ENCODE measurements at regions not wholly inside any gene's neighbourhood (a gene's known extent, or its start where the extent isn't known, plus 50 kb on each side); places are given as distances from the start of the nearest gene placed in this dataset.

DNA sequence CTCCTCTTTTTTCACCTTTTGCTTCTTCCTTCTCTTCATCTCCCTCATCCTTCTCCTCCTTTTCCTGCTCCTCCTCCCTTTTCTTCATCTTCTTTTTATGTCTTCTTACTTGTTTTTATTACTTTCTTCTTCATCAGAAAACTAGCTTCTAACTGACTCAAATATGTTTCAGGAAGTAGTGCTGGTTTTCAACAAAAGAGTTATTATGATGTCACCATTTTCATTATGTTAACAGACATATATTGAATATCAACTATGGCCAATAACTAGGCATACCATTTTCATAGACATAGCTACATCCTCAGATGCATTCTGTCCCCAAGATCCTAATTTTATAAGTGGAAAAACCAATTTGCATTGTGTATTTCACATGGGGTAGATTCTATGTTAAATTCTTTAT lies 252.9 kb upstream of the PAPPA start:
- H3K36me3 ChIP-seq (replicated peaks in 1 of 2; ENCODE audit: control insufficient read depth in 1 of 2, insufficient read depth in 2 of 2, low read length in 1 of 2): no peaks in the 10 kb centered on the region
- H3K4me3 ChIP-seq (ENCODE audit: low read depth in 2 of 2, low read length in 1 of 2): no peak overlapping the region
- TF ChIP-seq, protein P1, sequence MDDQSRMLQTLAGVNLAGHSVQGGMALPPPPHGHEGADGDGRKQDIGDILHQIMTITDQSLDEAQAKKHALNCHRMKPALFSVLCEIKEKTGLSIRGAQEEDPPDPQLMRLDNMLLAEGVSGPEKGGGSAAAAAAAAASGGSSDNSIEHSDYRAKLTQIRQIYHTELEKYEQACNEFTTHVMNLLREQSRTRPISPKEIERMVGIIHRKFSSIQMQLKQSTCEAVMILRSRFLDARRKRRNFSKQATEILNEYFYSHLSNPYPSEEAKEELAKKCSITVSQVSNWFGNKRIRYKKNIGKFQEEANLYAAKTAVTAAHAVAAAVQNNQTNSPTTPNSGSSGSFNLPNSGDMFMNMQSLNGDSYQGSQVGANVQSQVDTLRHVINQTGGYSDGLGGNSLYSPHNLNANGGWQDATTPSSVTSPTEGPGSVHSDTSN (IDR thresholded peaks at IDR 0.05): no peak
- TF ChIP-seq FOXM1 (IDR thresholded peaks at IDR 0.05; ENCODE audit: low read depth) (no peak), ELF1 (IDR thresholded peaks at IDR 0.05) (no peak), RXRA (IDR thresholded peaks at IDR 0.05; ENCODE audit: borderline replicate concordance, low read depth) (no peak), TCF12 (IDR thresholded peaks at IDR 0.05) (no peak), EZH2phosphoT487 (IDR thresholded peaks at IDR 0.05; ENCODE audit: borderline replicate concordance, low read depth) (no peak), JUND (IDR thresholded peaks at IDR 0.05) (no peak), NRF1 (IDR thresholded peaks at IDR 0.05; ENCODE audit: low read depth, low read length) (no peak), TAF1 (IDR thresholded peaks at IDR 0.05; ENCODE audit: borderline replicate concordance, low read depth, low read length) (no peak)
- TF ChIP-seq, protein P2, sequence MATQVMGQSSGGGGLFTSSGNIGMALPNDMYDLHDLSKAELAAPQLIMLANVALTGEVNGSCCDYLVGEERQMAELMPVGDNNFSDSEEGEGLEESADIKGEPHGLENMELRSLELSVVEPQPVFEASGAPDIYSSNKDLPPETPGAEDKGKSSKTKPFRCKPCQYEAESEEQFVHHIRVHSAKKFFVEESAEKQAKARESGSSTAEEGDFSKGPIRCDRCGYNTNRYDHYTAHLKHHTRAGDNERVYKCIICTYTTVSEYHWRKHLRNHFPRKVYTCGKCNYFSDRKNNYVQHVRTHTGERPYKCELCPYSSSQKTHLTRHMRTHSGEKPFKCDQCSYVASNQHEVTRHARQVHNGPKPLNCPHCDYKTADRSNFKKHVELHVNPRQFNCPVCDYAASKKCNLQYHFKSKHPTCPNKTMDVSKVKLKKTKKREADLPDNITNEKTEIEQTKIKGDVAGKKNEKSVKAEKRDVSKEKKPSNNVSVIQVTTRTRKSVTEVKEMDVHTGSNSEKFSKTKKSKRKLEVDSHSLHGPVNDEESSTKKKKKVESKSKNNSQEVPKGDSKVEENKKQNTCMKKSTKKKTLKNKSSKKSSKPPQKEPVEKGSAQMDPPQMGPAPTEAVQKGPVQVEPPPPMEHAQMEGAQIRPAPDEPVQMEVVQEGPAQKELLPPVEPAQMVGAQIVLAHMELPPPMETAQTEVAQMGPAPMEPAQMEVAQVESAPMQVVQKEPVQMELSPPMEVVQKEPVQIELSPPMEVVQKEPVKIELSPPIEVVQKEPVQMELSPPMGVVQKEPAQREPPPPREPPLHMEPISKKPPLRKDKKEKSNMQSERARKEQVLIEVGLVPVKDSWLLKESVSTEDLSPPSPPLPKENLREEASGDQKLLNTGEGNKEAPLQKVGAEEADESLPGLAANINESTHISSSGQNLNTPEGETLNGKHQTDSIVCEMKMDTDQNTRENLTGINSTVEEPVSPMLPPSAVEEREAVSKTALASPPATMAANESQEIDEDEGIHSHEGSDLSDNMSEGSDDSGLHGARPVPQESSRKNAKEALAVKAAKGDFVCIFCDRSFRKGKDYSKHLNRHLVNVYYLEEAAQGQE (IDR thresholded peaks at IDR 0.05; ENCODE audit: low read depth, low read length): no peak
- TF ChIP-seq, protein P3, sequence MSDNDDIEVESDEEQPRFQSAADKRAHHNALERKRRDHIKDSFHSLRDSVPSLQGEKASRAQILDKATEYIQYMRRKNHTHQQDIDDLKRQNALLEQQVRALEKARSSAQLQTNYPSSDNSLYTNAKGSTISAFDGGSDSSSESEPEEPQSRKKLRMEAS (IDR thresholded peaks at IDR 0.05; ENCODE audit: low read depth): no peak
- ChIA-PET POLR2A (no interaction called here), CTCF (interaction anchor here (0.6 to 1.7 kb wide), 3 partner anchors 12 to 516 kb away, joined by 3 to 6 read pairs (median 4); no protein-coding TSS in a partner anchor)
- DNase-seq: no peak
- H3K4me2 ChIP-seq: no peak overlapping the region
- H3K79me2 ChIP-seq (ENCODE audit: insufficient read depth): no peaks in the 10 kb centered on the region
- H4K20me1 ChIP-seq (ENCODE audit: insufficient read depth): no peaks in the 10 kb centered on the region
- no peaks in the 10 kb centered on the region for H3K9me2 ChIP-seq
- no peak overlapping the region for H3K27ac ChIP-seq (ENCODE audit: low read depth in 2 of 2, low read length in 1 of 2)
- 0 out of 2 replicates have a peak, but pooled peaks cover 12% of the 10 kb centered on the region for H3K9me3 ChIP-seq
- H3K4me1 ChIP-seq (ENCODE audit: control insufficient read depth in 1 of 2, insufficient read depth in 2 of 2, low read depth in 1 of 2, low read length in 1 of 2): no peaks in the 10 kb centered on the region
- H3F3A ChIP-seq (replicated peaks; ENCODE audit: insufficient read depth): no peaks in the 10 kb centered on the region
- H3K27me3 ChIP-seq (ENCODE audit: insufficient read depth): no peaks in the 10 kb centered on the region
- no peak overlapping the region for H3K9ac ChIP-seq
- H2AFZ ChIP-seq (ENCODE audit: low read depth): no peak overlapping the region

DNA sequence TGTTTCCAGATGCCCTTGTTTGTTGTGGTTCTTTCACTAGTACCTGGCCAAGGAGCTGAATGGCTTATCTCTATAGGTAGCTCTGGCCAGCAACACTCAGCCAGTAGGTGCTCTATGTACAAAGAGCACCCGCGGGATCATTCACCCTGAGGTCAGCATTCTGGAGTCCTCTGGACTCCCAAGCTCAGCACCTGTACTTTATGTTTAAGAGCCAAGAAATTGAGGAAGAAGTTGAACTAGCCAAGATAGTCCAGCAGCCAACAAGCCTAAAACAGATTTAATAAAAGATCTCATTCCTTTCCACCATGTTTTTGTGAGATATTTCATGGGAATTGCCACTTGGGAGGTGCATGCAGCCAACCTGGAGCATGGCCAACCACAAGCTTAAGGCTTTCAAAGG lies 242.6 kb upstream of the PAPPA start:
- Histone ChIP-seq H3K27me3 (ENCODE audit: insufficient read depth) (no peaks in the 10 kb centered on the region), H3K4me2 (no peak overlapping the region), H2AFZ (ENCODE audit: low read depth) (no peak overlapping the region), H3K9me3 (no peaks in the 10 kb centered on the region), H3K27ac (ENCODE audit: low read depth in 2 of 2, low read length in 1 of 2) (no peak overlapping the region; a peak in 1 of 4 replicates), H3K4me1 (ENCODE audit: control insufficient read depth in 1 of 2, insufficient read depth in 2 of 2, low read depth in 1 of 2, low read length in 1 of 2) (no peaks in the 10 kb centered on the region), H3K36me3 (replicated peaks in 1 of 2; ENCODE audit: control insufficient read depth in 1 of 2, insufficient read depth in 2 of 2, low read length in 1 of 2) (no peaks in the 10 kb centered on the region), H3K9me2 (no peaks in the 10 kb centered on the region), H3F3A (replicated peaks; ENCODE audit: insufficient read depth) (no peaks in the 10 kb centered on the region), H3K9ac (no peak overlapping the region), H3K4me3 (ENCODE audit: low read depth in 2 of 2, low read length in 1 of 2) (no peak overlapping the region), H4K20me1 (ENCODE audit: insufficient read depth) (no peaks in the 10 kb centered on the region), H3K79me2 (ENCODE audit: insufficient read depth) (no peaks in the 10 kb centered on the region)
- ChIA-PET CTCF (no interaction called here), POLR2A (no interaction called here)
- 100% methylated on average over 2 of the region's 2 CpGs for WGBS (ENCODE audit: low lambda C conversion rate)
- no peak for DNase-seq
- TF ChIP-seq NFIC (IDR thresholded peaks at IDR 0.05; ENCODE audit: borderline replicate concordance) (no peak), RXRA (IDR thresholded peaks at IDR 0.05; ENCODE audit: borderline replicate concordance, low read depth) (no peak), GABPA (IDR thresholded peaks at IDR 0.05; ENCODE audit: low read depth) (no peak), RAD21 (IDR thresholded peaks at IDR 0.05; ENCODE audit: low read length) (no peak), SMC3 (IDR thresholded peaks at IDR 0.05; ENCODE audit: low read depth, low read length) (no peak), FOXM1 (IDR thresholded peaks at IDR 0.05; ENCODE audit: low read depth) (no peak), YY1 (IDR thresholded peaks at IDR 0.05; ENCODE audit: low read depth) (no peak), GATA2 (CRISPR knock-in tag; IDR thresholded peaks at IDR 0.05) (no peak)
- TF ChIP-seq, protein P4, sequence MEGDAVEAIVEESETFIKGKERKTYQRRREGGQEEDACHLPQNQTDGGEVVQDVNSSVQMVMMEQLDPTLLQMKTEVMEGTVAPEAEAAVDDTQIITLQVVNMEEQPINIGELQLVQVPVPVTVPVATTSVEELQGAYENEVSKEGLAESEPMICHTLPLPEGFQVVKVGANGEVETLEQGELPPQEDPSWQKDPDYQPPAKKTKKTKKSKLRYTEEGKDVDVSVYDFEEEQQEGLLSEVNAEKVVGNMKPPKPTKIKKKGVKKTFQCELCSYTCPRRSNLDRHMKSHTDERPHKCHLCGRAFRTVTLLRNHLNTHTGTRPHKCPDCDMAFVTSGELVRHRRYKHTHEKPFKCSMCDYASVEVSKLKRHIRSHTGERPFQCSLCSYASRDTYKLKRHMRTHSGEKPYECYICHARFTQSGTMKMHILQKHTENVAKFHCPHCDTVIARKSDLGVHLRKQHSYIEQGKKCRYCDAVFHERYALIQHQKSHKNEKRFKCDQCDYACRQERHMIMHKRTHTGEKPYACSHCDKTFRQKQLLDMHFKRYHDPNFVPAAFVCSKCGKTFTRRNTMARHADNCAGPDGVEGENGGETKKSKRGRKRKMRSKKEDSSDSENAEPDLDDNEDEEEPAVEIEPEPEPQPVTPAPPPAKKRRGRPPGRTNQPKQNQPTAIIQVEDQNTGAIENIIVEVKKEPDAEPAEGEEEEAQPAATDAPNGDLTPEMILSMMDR (IDR thresholded peaks at IDR 0.05): no peak
- TF ChIP-seq, protein P5, sequence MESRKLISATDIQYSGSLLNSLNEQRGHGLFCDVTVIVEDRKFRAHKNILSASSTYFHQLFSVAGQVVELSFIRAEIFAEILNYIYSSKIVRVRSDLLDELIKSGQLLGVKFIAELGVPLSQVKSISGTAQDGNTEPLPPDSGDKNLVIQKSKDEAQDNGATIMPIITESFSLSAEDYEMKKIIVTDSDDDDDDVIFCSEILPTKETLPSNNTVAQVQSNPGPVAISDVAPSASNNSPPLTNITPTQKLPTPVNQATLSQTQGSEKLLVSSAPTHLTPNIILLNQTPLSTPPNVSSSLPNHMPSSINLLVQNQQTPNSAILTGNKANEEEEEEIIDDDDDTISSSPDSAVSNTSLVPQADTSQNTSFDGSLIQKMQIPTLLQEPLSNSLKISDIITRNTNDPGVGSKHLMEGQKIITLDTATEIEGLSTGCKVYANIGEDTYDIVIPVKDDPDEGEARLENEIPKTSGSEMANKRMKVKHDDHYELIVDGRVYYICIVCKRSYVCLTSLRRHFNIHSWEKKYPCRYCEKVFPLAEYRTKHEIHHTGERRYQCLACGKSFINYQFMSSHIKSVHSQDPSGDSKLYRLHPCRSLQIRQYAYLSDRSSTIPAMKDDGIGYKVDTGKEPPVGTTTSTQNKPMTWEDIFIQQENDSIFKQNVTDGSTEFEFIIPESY (IDR thresholded peaks at IDR 0.05; ENCODE audit: borderline replicate concordance, low read depth): no peak
- TF ChIP-seq, protein P6, sequence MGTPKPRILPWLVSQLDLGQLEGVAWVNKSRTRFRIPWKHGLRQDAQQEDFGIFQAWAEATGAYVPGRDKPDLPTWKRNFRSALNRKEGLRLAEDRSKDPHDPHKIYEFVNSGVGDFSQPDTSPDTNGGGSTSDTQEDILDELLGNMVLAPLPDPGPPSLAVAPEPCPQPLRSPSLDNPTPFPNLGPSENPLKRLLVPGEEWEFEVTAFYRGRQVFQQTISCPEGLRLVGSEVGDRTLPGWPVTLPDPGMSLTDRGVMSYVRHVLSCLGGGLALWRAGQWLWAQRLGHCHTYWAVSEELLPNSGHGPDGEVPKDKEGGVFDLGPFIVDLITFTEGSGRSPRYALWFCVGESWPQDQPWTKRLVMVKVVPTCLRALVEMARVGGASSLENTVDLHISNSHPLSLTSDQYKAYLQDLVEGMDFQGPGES (IDR thresholded peaks at IDR 0.05; ENCODE audit: low read depth, low read length): no peak

Measured in SK-N-SH (cell line).